ENCODE measurements at regions not wholly inside any gene's neighbourhood (a gene's known extent, or its start where the extent isn't known, plus 50 kb on each side); places are given as distances from the start of the nearest gene placed in this dataset.

GRCh38 chr6:97712751-97713150 lies 429.7 kb upstream of the MMS22L start:
- peaks cover 2% of the 10 kb centered on the region for H3K9me3 Mint-ChIP-seq (ENCODE audit: unreplicated experiment)
- Histone ChIP-seq H2AFZ (ENCODE audit: low read depth, low read length) (no peak overlapping the region), H3K9me3 (ENCODE audit: insufficient read depth, low read depth, low read length) (no peaks in the 10 kb centered on the region), H3K36me3 (ENCODE audit: insufficient read depth, low read length) (no peaks in the 10 kb centered on the region), H3K4me2 (ENCODE audit: low read length) (no peak overlapping the region), H3K9ac (ENCODE audit: low read length) (no peak overlapping the region), H4K20me1 (ENCODE audit: insufficient read depth, low read length) (no peaks in the 10 kb centered on the region), H3K4me1 (ENCODE audit: insufficient read depth, low read length) (no peaks in the 10 kb centered on the region), H3K4me3 (ENCODE audit: insufficient read depth, low read depth, low read length) (no peak overlapping the region), H3K79me2 (ENCODE audit: insufficient read depth, low read length) (no peaks in the 10 kb centered on the region), H3K27ac (ENCODE audit: low read depth, low read length) (no peak overlapping the region), H3K27me3 (ENCODE audit: insufficient read depth, low read length) (no peaks in the 10 kb centered on the region)
- no peaks in the 10 kb centered on the region for H3K4me1 Mint-ChIP-seq (ENCODE audit: low read depth, unreplicated experiment)
- no peak overlapping the region for H3K4me3 Mint-ChIP-seq (ENCODE audit: unreplicated experiment)
- H3K27me3 Mint-ChIP-seq (ENCODE audit: low read depth, unreplicated experiment): no peaks in the 10 kb centered on the region
- no peak for FAIRE-seq
- TF ChIP-seq EZH2 (IDR thresholded peaks at IDR 0.05; ENCODE audit: insufficient read depth, low read length) (no peak), CTCF (IDR thresholded peaks at IDR 0.05; ENCODE audit: insufficient read depth, low read depth, low read length) (no peak)
- no peak overlapping the region for H3K27ac Mint-ChIP-seq (ENCODE audit: unreplicated experiment)
- no peak for DNase-seq (ENCODE audit: low read depth)
- H3K36me3 Mint-ChIP-seq (ENCODE audit: low read depth, unreplicated experiment): no peaks in the 10 kb centered on the region

GRCh38 chr6:97714772-97715171 lies 431.8 kb upstream of the MMS22L start:
- no peak overlapping the region for H3K4me2 ChIP-seq (ENCODE audit: low read length)
- H3K4me1 ChIP-seq (ENCODE audit: insufficient read depth, low read length): no peaks in the 10 kb centered on the region
- peaks cover 2% of the 10 kb centered on the region for H3K4me1 Mint-ChIP-seq (ENCODE audit: low read depth, unreplicated experiment)
- H3K27me3 ChIP-seq (ENCODE audit: insufficient read depth, low read length): no peaks in the 10 kb centered on the region
- H3K4me3 ChIP-seq (ENCODE audit: insufficient read depth, low read depth, low read length): no peak overlapping the region
- no peaks in the 10 kb centered on the region for H3K79me2 ChIP-seq (ENCODE audit: insufficient read depth, low read length)
- H3K27ac ChIP-seq (ENCODE audit: low read depth, low read length): no peak overlapping the region
- H3K36me3 Mint-ChIP-seq (ENCODE audit: low read depth, unreplicated experiment): no peaks in the 10 kb centered on the region
- DNase-seq (ENCODE audit: low read depth) (no peak), FAIRE-seq (no peak)
- no peak overlapping the region for H2AFZ ChIP-seq (ENCODE audit: low read depth, low read length)
- no peaks in the 10 kb centered on the region for H4K20me1 ChIP-seq (ENCODE audit: insufficient read depth, low read length)
- TF ChIP-seq CTCF (IDR thresholded peaks at IDR 0.05; ENCODE audit: insufficient read depth, low read depth, low read length): no peak
- TF ChIP-seq EZH2 (IDR thresholded peaks at IDR 0.05; ENCODE audit: insufficient read depth, low read length): no peak
- no peak overlapping the region for H3K9ac ChIP-seq (ENCODE audit: low read length)
- H3K9me3 Mint-ChIP-seq (ENCODE audit: unreplicated experiment): peaks cover 2% of the 10 kb centered on the region
- H3K27ac Mint-ChIP-seq (ENCODE audit: unreplicated experiment): no peak overlapping the region
- H3K36me3 ChIP-seq (ENCODE audit: insufficient read depth, low read length): no peaks in the 10 kb centered on the region
- no peaks in the 10 kb centered on the region for H3K27me3 Mint-ChIP-seq (ENCODE audit: low read depth, unreplicated experiment)
- H3K9me3 ChIP-seq (ENCODE audit: insufficient read depth, low read depth, low read length): no peaks in the 10 kb centered on the region
- H3K4me3 Mint-ChIP-seq (ENCODE audit: unreplicated experiment): no peak overlapping the region

DNA sequence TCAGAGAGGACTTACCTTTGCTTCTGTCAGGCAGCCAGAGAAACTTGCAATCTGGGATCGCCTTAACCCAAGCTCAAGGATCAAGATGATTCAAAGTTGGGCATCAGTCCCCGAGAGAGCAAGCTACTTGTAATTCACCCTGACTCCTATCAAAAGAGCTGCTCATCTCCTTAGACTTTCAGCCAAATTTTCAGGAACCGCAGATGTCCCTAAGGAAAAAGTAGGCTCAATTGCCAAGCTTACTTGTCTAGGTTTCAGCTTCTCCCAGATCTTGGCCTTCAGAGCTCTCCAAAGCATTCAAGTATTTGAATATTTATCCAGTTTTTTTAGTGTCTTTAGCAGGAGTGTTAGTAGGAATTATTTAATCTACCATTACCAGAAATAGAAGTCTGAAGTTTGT lies 434.1 kb upstream of the MMS22L start:
- Mint-ChIP-seq H3K36me3 (ENCODE audit: low read depth, unreplicated experiment) (no peaks in the 10 kb centered on the region), H3K27me3 (ENCODE audit: low read depth, unreplicated experiment) (no peaks in the 10 kb centered on the region), H3K27ac (ENCODE audit: unreplicated experiment) (no peak overlapping the region), H3K4me3 (ENCODE audit: unreplicated experiment) (no peak overlapping the region), H3K9me3 (ENCODE audit: unreplicated experiment) (peaks cover 2% of the 10 kb centered on the region), H3K4me1 (ENCODE audit: low read depth, unreplicated experiment) (peaks cover 5% of the 10 kb centered on the region)
- Histone ChIP-seq H3K9ac (ENCODE audit: low read length) (no peak overlapping the region), H3K4me1 (ENCODE audit: insufficient read depth, low read length) (no peaks in the 10 kb centered on the region), H3K27ac (ENCODE audit: low read depth, low read length) (no peak overlapping the region), H3K4me3 (ENCODE audit: insufficient read depth, low read depth, low read length) (no peak overlapping the region), H2AFZ (ENCODE audit: low read depth, low read length) (no peak overlapping the region), H3K27me3 (ENCODE audit: insufficient read depth, low read length) (no peaks in the 10 kb centered on the region), H4K20me1 (ENCODE audit: insufficient read depth, low read length) (no peaks in the 10 kb centered on the region), H3K79me2 (ENCODE audit: insufficient read depth, low read length) (no peaks in the 10 kb centered on the region), H3K36me3 (ENCODE audit: insufficient read depth, low read length) (no peaks in the 10 kb centered on the region), H3K9me3 (ENCODE audit: insufficient read depth, low read depth, low read length) (no peaks in the 10 kb centered on the region), H3K4me2 (ENCODE audit: low read length) (no peak overlapping the region)
- TF ChIP-seq CTCF (IDR thresholded peaks at IDR 0.05; ENCODE audit: insufficient read depth, low read depth, low read length) (no peak), EZH2 (IDR thresholded peaks at IDR 0.05; ENCODE audit: insufficient read depth, low read length) (no peak)
- FAIRE-seq (no peak), DNase-seq (ENCODE audit: low read depth) (no peak)
